Loucy (cell line): ENCODE measurements at regions not wholly inside any gene's neighbourhood (a gene's known extent, or its start where the extent isn't known, plus 50 kb on each side); places are given as distances from the start of the nearest gene placed in this dataset.

Experiments
- CTCF ChIP-seq: fragments of 200-600 bp; sonication (generic); conservative IDR thresholded peaks from 2 replicates; pipeline ENCODE4 v1.5.1; 2014; ENCODE audit warnings: mild to moderate bottlenecking, antibody characterized with exemption, low read length
- EZH2phosphoT487 ChIP-seq: fragments of 200-600 bp; IDR thresholded peaks from 2 replicates; pipeline ENCODE4 v1.6.1; 2018; ENCODE audit warnings: antibody characterized with exemption, mild to moderate bottlenecking, moderate library complexity, borderline replicate concordance

GRCh38 chr6:6484681-6485080 lies 103.8 kb upstream of the LY86 start:
- TF ChIP-seq CTCF, result no peak
- no peak for TF ChIP-seq EZH2phosphoT487
